SJSA1 (cell line): ENCODE measurements at regions not wholly inside any gene's neighbourhood (a gene's known extent, or its start where the extent isn't known, plus 50 kb on each side); places are given as distances from the start of the nearest gene placed in this dataset.
"Not testable (repeated sequence)": the region's sequence is repeated elsewhere in the genome, so short reads cannot be mapped to it uniquely, and the experiment has no call there.

ENCODE experiments used
- DNase-seq, 2 experiments: peaks; one replicate each; pipeline ENCODE4 v3.0.0-alpha.2; 2015 to 2020; ENCODE audit warnings: low spot score in 2 of 2, low read depth in 1 of 2
- H3K27ac ChIP-seq: fragments of 250-450 bp; sonication (Bioruptor Pico); 2 replicates; pipeline ENCODE4 v1.5.1; 2020; ENCODE audit warnings: mild to moderate bottlenecking, moderate library complexity
- H3K27me3 ChIP-seq: fragments of 250-450 bp; sonication (Bioruptor Pico); replicated peaks from 2 replicates; pipeline ENCODE4 v1.5.1; 2020; ENCODE audit warnings: mild to moderate bottlenecking, moderate library complexity
- H3K36me3 ChIP-seq: fragments of 250-450 bp; sonication (Bioruptor Pico); 2 replicates; pipeline ENCODE4 v1.5.1; 2020; ENCODE audit warnings: mild to moderate bottlenecking
- H3K4me1 ChIP-seq: fragments of 250-450 bp; sonication (Bioruptor Pico); replicated peaks from 2 replicates; pipeline ENCODE4 v1.6.1; 2021; ENCODE audit warnings: mild to moderate bottlenecking
- H3K4me3 ChIP-seq: fragments of 250-450 bp; sonication (Bioruptor Pico); 2 replicates; pipeline ENCODE4 v1.5.1; 2020; ENCODE audit warnings: mild to moderate bottlenecking
- H3K9me3 ChIP-seq: fragments of 250-450 bp; sonication (Bioruptor Pico); replicated peaks from 2 replicates; pipeline ENCODE4 v1.5.1; 2020; ENCODE audit warnings: mild to moderate bottlenecking

GRCh38 chr7:91474074-91474473 lies 209.8 kb downstream of the FZD1 start:
- DNase-seq = no peak
- Histone ChIP-seq H3K27me3 (no peaks in the 10 kb centered on the region), H3K4me1 (no peaks in the 10 kb centered on the region), H3K36me3 (no peaks in the 10 kb centered on the region), H3K4me3 (no peak overlapping the region), H3K9me3 (peaks cover 10% of the 10 kb centered on the region; the same call in 1 of the 2 replicates), H3K27ac (no peak overlapping the region)

GRCh38 chr7:91480470-91480869 lies 216.2 kb downstream of the FZD1 start:
- H3K4me1 ChIP-seq, H3K27ac ChIP-seq, H3K36me3 ChIP-seq, DNase-seq, H3K4me3 ChIP-seq, H3K27me3 ChIP-seq, H3K9me3 ChIP-seq: not testable (repeated sequence)

DNA sequence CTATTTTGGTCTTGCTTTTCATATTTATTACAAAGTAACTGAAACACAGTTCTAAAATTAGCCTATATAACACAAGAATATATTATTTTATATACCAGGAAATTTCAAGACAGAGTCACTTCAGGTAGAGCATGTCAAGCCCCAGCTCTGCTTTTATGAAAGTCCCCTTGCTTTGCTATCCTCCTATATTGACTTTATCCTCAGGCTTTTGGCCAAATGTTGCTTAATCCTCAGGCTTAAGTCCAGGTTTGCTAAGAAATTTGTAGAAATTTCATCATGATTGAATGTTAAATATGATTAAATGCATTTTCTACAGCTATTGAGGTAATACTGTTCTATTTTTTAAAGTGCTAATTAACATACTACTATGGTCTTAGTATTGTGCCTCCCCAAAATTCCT lies 227.6 kb downstream of the FZD1 start:
- Histone ChIP-seq H3K9me3 (no peaks in the 10 kb centered on the region), H3K36me3 (no peaks in the 10 kb centered on the region), H3K27me3 (no peaks in the 10 kb centered on the region), H3K4me3 (no peak overlapping the region), H3K4me1 (no peaks in the 10 kb centered on the region), H3K27ac (no peak overlapping the region)
- DNase-seq = no peak

DNA sequence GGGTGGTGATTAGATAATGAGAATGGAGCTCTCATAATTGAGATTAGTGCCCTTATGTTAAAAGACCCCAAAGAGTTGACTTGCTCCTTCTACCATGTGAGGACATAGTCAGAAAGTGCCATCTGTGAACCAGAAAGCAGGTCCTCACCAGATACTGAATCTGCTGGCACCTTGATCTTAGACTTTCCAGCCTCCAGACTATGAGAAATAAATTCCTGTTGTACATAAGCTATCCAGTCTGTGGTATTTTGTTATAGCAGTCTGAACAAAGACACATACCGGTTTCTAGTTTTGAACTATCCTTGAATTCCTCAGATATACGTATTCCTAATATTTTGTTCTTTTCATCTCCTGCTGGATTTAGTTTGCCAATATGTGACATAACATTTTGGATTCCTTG lies 228.1 kb downstream of the FZD1 start:
- Histone ChIP-seq H3K4me1 (no peaks in the 10 kb centered on the region), H3K9me3 (no peaks in the 10 kb centered on the region), H3K36me3 (no peaks in the 10 kb centered on the region)

GRCh38 chr7:91492773-91493172 lies 228.5 kb downstream of the FZD1 start:
- Histone ChIP-seq H3K27ac (no peak overlapping the region), H3K27me3 (no peaks in the 10 kb centered on the region), H3K4me3 (no peak overlapping the region), H3K36me3 (no peaks in the 10 kb centered on the region), H3K4me1 (no peaks in the 10 kb centered on the region), H3K9me3 (no peaks in the 10 kb centered on the region)
- DNase-seq = no peak

More for the DNA sequence above, 228.1 kb downstream of the FZD1 start:
- no peak for DNase-seq
- no peaks in the 10 kb centered on the region for H3K27me3 ChIP-seq
- no peak overlapping the region for H3K27ac ChIP-seq
- H3K4me3 ChIP-seq = no peak overlapping the region

DNA sequence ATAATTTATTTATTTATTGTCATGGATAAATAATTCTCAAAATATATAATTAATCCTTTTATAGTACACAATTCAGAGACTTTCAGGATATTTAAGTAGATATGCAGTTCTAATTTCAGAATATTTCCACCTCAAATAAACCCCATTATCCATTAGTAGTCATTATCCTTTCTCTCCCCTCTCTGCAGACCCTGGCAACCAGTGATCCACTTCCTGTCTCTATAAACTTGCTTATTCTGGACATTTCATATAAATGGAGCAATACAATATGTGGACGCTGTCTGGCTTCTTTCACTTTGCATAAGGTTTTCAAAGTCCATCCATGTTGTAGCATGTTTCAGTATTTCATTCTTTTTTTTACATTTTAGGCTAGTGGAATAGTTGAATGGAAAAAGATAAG lies 230.2 kb downstream of the FZD1 start:
- H3K9me3 ChIP-seq = no peaks in the 10 kb centered on the region

DNA sequence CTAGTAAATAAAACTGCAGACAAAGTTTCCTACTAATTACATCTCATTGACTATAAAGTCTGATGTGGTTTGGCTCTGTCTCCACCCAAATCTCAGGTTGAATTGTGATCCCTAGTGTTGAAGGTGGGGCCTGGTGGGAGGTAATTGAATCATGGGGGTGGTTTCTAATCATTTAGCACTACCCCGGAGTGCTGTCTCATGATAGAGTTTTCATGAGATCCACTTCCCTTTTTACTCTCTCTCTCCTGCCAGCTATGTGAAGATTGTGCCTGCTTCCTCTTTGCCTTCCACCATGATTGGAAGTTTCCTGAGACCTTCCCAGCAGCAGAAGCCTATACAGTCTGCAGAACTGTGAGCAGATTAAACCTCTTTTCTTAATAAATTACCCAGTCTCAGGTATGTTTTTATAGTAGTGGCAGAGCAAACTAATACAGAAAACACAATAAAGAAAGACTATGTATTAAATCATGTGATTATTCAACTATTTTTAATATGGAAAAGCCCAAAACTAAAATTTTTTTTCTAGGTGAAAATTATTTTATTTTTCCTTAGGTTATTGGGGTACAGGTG lies 232.1 kb downstream of the FZD1 start:
- Histone ChIP-seq H3K27me3 (no peaks in the 10 kb centered on the region), H3K27ac (no peak overlapping the region), H3K9me3 (no peaks in the 10 kb centered on the region), H3K4me3 (no peak overlapping the region), H3K36me3 (no peaks in the 10 kb centered on the region), H3K4me1 (no peaks in the 10 kb centered on the region)
- no peak for DNase-seq

More for the DNA sequence above, 230.2 kb downstream of the FZD1 start:
- no peak overlapping the region for H3K27ac ChIP-seq
- H3K36me3 ChIP-seq = no peaks in the 10 kb centered on the region
- no peak for DNase-seq
- no peaks in the 10 kb centered on the region for H3K4me1 ChIP-seq
- H3K4me3 ChIP-seq = no peak overlapping the region
- H3K27me3 ChIP-seq = no peaks in the 10 kb centered on the region

- H3K9me3 ChIP-seq, DNase-seq, H3K4me1 ChIP-seq, H3K27me3 ChIP-seq, H3K36me3 ChIP-seq, H3K27ac ChIP-seq, H3K4me3 ChIP-seq: not testable (repeated sequence)
Measured at GRCh38 chr7:91497277-91497676, 233.0 kb downstream of the FZD1 start.

- Histone ChIP-seq H3K27ac (no peak overlapping the region), H3K27me3 (no peaks in the 10 kb centered on the region), H3K9me3 (no peaks in the 10 kb centered on the region), H3K4me3 (no peak overlapping the region), H3K4me1 (no peaks in the 10 kb centered on the region), H3K36me3 (no peaks in the 10 kb centered on the region)
- no peak for DNase-seq
Measured at GRCh38 chr7:91503934-91504555, 239.8 kb downstream of the FZD1 start.

- Histone ChIP-seq H3K27ac (no peak overlapping the region), H3K36me3 (no peaks in the 10 kb centered on the region), H3K4me1 (no peaks in the 10 kb centered on the region), H3K4me3 (no peak overlapping the region), H3K9me3 (no peaks in the 10 kb centered on the region), H3K27me3 (no peaks in the 10 kb centered on the region)
- DNase-seq = no peak
Measured at GRCh38 chr7:91504919-91505318, 240.7 kb downstream of the FZD1 start.

DNA sequence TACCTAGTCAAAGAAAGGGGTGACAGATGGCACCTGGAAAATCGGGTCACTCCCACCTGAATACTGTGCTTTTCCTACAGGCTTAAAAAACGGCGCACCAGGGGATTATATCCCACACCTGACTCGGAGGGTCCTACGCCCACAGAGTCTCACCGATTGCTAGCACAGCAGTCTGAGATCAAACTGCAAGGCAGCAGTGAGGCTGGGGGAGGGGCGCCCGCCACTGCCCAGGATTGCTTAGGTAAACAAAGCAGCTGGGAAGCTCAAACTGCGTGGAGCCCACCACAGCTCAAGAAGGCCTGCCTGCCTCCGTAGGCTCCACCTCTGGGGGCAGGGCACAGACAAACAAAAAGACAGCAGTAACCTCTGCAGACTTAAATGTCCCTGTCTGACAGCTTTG lies 242.7 kb downstream of the FZD1 start:
- not testable (repeated sequence) for H3K4me3 ChIP-seq, H3K4me1 ChIP-seq, H3K9me3 ChIP-seq, H3K36me3 ChIP-seq, DNase-seq, H3K27me3 ChIP-seq, H3K27ac ChIP-seq

DNA sequence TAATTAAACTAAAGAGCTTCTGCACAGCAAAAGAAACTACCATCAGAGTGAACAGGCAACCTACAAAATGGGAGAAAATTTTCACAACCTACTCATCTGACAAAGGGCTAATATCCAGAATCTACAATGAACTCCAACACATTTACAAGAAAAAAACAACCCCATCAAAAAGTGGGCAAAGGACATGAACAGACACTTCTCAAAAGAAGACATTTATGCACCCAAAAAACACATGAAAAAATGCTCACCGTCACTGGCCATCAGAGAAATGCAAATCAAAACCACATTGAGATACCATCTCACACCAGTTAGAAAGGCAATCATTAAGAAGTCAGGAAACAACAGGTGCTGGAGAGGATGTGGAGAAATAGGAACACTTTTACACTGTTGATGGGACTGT lies 247.6 kb downstream of the FZD1 start:
- not testable (repeated sequence) for H3K9me3 ChIP-seq, H3K4me3 ChIP-seq, H3K27me3 ChIP-seq, H3K27ac ChIP-seq, H3K4me1 ChIP-seq, H3K36me3 ChIP-seq, DNase-seq

GRCh38 chr7:91512958-91513357 lies 248.7 kb downstream of the FZD1 start:
- no peaks in the 10 kb centered on the region for H3K36me3 ChIP-seq
- H3K4me1 ChIP-seq = no peaks in the 10 kb centered on the region
- no peaks in the 10 kb centered on the region for H3K9me3 ChIP-seq
- no peak for DNase-seq
- no peaks in the 10 kb centered on the region for H3K27me3 ChIP-seq
- no peak overlapping the region for H3K27ac ChIP-seq
- H3K4me3 ChIP-seq = no peak overlapping the region

GRCh38 chr7:91514591-91514990 lies 250.4 kb downstream of the FZD1 start:
- Histone ChIP-seq H3K27me3 (no peaks in the 10 kb centered on the region), H3K9me3 (no peaks in the 10 kb centered on the region), H3K4me1 (no peaks in the 10 kb centered on the region), H3K4me3 (no peak overlapping the region), H3K36me3 (no peaks in the 10 kb centered on the region), H3K27ac (no peak overlapping the region)
- no peak for DNase-seq

DNA sequence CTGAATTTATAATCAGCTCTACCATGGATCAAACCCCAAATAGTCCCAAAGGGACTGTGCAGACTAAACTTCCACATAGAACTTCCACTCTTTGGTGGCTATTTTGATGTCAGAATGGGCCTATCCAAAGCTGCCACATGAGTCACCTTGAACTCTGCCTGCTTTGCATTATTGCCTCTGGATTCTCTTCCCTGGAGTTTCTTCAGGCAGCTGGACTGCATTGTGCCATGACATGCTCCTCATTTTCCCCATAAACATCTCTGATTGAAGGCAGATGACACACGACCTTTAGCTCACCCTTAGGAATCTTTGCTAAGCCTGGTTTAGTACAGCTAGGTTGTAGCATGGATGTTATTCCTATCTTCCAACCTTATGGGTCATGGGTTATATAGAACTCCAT lies 251.7 kb downstream of the FZD1 start:
- Histone ChIP-seq H3K4me1 (no peaks in the 10 kb centered on the region), H3K9me3 (no peaks in the 10 kb centered on the region), H3K36me3 (no peaks in the 10 kb centered on the region), H3K27ac (no peak overlapping the region), H3K4me3 (no peak overlapping the region), H3K27me3 (no peaks in the 10 kb centered on the region)
- DNase-seq = no peak
